GM12878 (cell line): ENCODE measurements at regions not wholly inside any gene's neighbourhood (a gene's known extent, or its start where the extent isn't known, plus 50 kb on each side); places are given as distances from the start of the nearest gene placed in this dataset.

ENCODE experiments used
- ATAC-seq: fragments of 200-7000 bp; cut with Tn5 transposase; 3 replicates; pipeline ENCODE4 v1.9.1; 2020; ENCODE audit warnings: mild to moderate bottlenecking, moderate library complexity
- BruUV-seq: library from RNA; stranded (reverse); fragments of 400-500 nt; replicated peaks from 2 replicates; lab custom pipeline; 2021; lab: Mats Ljungman, UMichigan
- CTCF ChIA-PET: fragments of 300-600 bp; sonication (Branson Sonifier 250); formaldehyde crosslinking; extraction: SDS; loops from one replicate; lab custom pipeline; 2021; ENCODE audit warnings: inconsistent platforms; lab: Yijun Ruan, JAX
- POLR2A ChIA-PET: fragments of 350-600 bp; formaldehyde crosslinking; extraction: SDS; loops from one replicate; lab custom pipeline; 2021; ENCODE audit warnings: inconsistent platforms; lab: Charles Lee
- RAD21 ChIA-PET: fragments of 300-600 bp; sonication (Branson Sonifier 250); formaldehyde crosslinking; loops from one replicate; lab custom pipeline; 2023; ENCODE audit warnings: antibody characterized with exemption; ENCODE audit not compliant: unreplicated experiment; lab: Charles Lee
- SMC1A ChIA-PET: fragments of 300-600 bp; sonication (Branson Sonifier 250); formaldehyde crosslinking; loops from one replicate; lab custom pipeline; 2023; ENCODE audit not compliant: unreplicated experiment, uncharacterized antibody; lab: Charles Lee
- DNase-seq: peaks from one replicate; pipeline ENCODE4 v3.0.0-alpha.2; 2011; ENCODE audit warnings: low read depth, low spot score
- FAIRE-seq: peaks from 3 replicates; lab custom pipeline; 2011; peaks lifted over from hg19 to GRCh38; lab: Jason Lieb, UNC
- H2AFZ ChIP-seq: 2 replicates; pipeline ENCODE4 v1.6.0; 2011; ENCODE audit warnings: low read depth, low read length, control low read depth; ENCODE audit not compliant: control insufficient read depth
- H3K27ac ChIP-seq: 2 replicates; pipeline ENCODE4 v1.5.1; 2011; ENCODE audit warnings: control low read depth; ENCODE audit not compliant: control insufficient read depth, insufficient read depth
- H3K27me3 ChIP-seq, 2 experiments: replicated peaks in 1 of 2; 2 replicates each; pipeline versions ENCODE4 v1.6.0 to v1.6.1; 2011; ENCODE audit warnings: low read length in 1 of 2; ENCODE audit not compliant: control insufficient read depth in 2 of 2, insufficient read depth in 2 of 2
- H3K36me3 ChIP-seq, 2 experiments: 2 replicates each; pipeline ENCODE4 v1.5.1; 2011; ENCODE audit warnings: low read length in 1 of 2; ENCODE audit not compliant: control insufficient read depth in 2 of 2, insufficient read depth in 2 of 2
- H3K4me1 ChIP-seq: 2 replicates; pipeline ENCODE4 v1.6.1; 2011; ENCODE audit warnings: mild to moderate bottlenecking, low read length, moderate library complexity, mixed read lengths; ENCODE audit not compliant: control insufficient read depth, insufficient read depth
- H3K4me2 ChIP-seq: 2 replicates; pipeline ENCODE4 v1.6.0; 2011; ENCODE audit warnings: control low read depth; ENCODE audit not compliant: control insufficient read depth, insufficient read depth
- H3K4me3 ChIP-seq: fragments of 200-600 bp; sonication (generic); 2 replicates; pipeline ENCODE4 v1.5.1; 2016
- H3K79me2 ChIP-seq: 2 replicates; pipeline ENCODE4 v1.6.0; 2011; ENCODE audit warnings: low read length; ENCODE audit not compliant: control insufficient read depth, insufficient read depth
- H3K9ac ChIP-seq: 2 replicates; pipeline ENCODE4 v1.8.0; 2011; ENCODE audit warnings: low read length, control low read depth, mixed read lengths; ENCODE audit not compliant: control insufficient read depth, insufficient read depth
- H3K9me3 ChIP-seq: replicated peaks from 3 replicates; pipeline ENCODE4 v1.5.1; 2011; ENCODE audit warnings: mild to moderate bottlenecking, low read length; ENCODE audit not compliant: control insufficient read depth, insufficient read depth
- H4K20me1 ChIP-seq: 2 replicates; pipeline ENCODE4 v1.6.0; 2011; ENCODE audit not compliant: control insufficient read depth, insufficient read depth
- CBX3 ChIP-seq: fragments of 200-600 bp; sonication (generic); IDR thresholded peaks from 2 replicates; pipeline ENCODE4 v1.6.1; 2016; ENCODE audit warnings: low read depth, borderline replicate concordance
- CUX1 ChIP-seq: IDR thresholded peaks from 2 replicates; pipeline ENCODE4 v1.6.1; 2012; ENCODE audit warnings: improper control_type of control experiment, low read depth, low read length; ENCODE audit not compliant: insufficient replicate concordance
- ESRRA ChIP-seq: IDR thresholded peaks from 2 replicates; pipeline ENCODE4 v1.6.1; 2012; ENCODE audit warnings: mild to moderate bottlenecking, low read length, improper control_type of control experiment
- MEF2A ChIP-seq: IDR thresholded peaks from 2 replicates; pipeline ENCODE4 v1.6.1; 2011; ENCODE audit warnings: low read depth, mild to moderate bottlenecking, low read length, moderate library complexity; ENCODE audit not compliant: insufficient read depth
- NFIC ChIP-seq: IDR thresholded peaks from 2 replicates; pipeline ENCODE4 v1.6.1; 2012; ENCODE audit warnings: low read depth, mild to moderate bottlenecking, inconsistent platforms, low read length, moderate library complexity
- NFYB ChIP-seq: IDR thresholded peaks from 2 replicates; pipeline ENCODE4 v1.6.1; 2011; ENCODE audit warnings: low read depth, mild to moderate bottlenecking, low read length, improper control_type of control experiment, moderate library complexity; ENCODE audit not compliant: insufficient read depth
- PKNOX1 ChIP-seq: fragments of 450-650 bp; IDR thresholded peaks from 2 replicates; pipeline ENCODE4 v1.6.1; 2016; ENCODE audit warnings: mild to moderate bottlenecking
- PRDM15 ChIP-seq: fragments of 450-650 bp; formaldehyde crosslinking; IDR thresholded peaks from 2 replicates; pipeline ENCODE4 v1.4.0; 2020; ENCODE audit warnings: mild to moderate bottlenecking, moderate library complexity
- RCOR1 ChIP-seq: conservative IDR thresholded peaks from 2 replicates; pipeline ENCODE4 v1.6.1; 2012; ENCODE audit warnings: low read depth, low read length, improper control_type of control experiment
- RELB ChIP-seq: fragments of 450-650 bp; IDR thresholded peaks from 2 replicates; pipeline ENCODE4 v1.6.1; 2017; ENCODE audit warnings: low read depth, mild to moderate bottlenecking, moderate library complexity
- SMAD1 ChIP-seq: fragments of 450-650 bp; IDR thresholded peaks from 2 replicates; pipeline ENCODE4 v1.6.1; 2018; ENCODE audit warnings: mild to moderate bottlenecking, low read depth; ENCODE audit not compliant: partially characterized antibody
- SREBF1 ChIP-seq: IDR thresholded peaks from 2 replicates; pipeline ENCODE4 v1.6.1; 2012; ENCODE audit warnings: mild to moderate bottlenecking, low read length
- SRF ChIP-seq, 2 experiments: IDR thresholded peaks; 2 replicates each; pipeline ENCODE4 v1.6.1; 2011; ENCODE audit warnings: low read depth in 2 of 2, low read length in 2 of 2, mild to moderate bottlenecking in 1 of 2, moderate library complexity in 1 of 2
- SUZ12 ChIP-seq: fragments of 200-600 bp; sonication (generic); IDR thresholded peaks from one replicate; pipeline ENCODE4 v1.6.1; 2018; ENCODE audit warnings: antibody characterized with exemption, mild to moderate bottlenecking; ENCODE audit not compliant: unreplicated experiment
- WGBS: methylation state at CpG from one replicate; pipeline ENCODE4 v1.1.6; 2016; ENCODE audit warnings: low lambda C conversion rate; ENCODE audit not compliant: insufficient replicate concordance, insufficient coverage; ENCODE audit errors: missing lambda C conversion rate; 5-methylcytosine and 5-hydroxymethylcytosine counted together
- in situ Hi-C: fragments of 300-500 bp; cut with MboI; formaldehyde crosslinking; loops from 9 replicates; pipeline ENCODE4 v1.14.3; 2018; ENCODE audit warnings: mixed read lengths
- intact Hi-C: fragments of 100-400 bp; cut with micrococcal nuclease; formaldehyde crosslinking; loops from one replicate; pipeline ENCODE4 v1.14.2; 2022; ENCODE audit not compliant: unreplicated experiment

- SMC1A ChIA-PET, result no interaction called here
- in situ Hi-C loops, result no loop called here
- intact Hi-C loops, result no loop called here
- no peak overlapping the region for H3K27ac ChIP-seq
- H3K4me1 ChIP-seq, result no peaks in the 10 kb centered on the region
- H4K20me1 ChIP-seq, result no peaks in the 10 kb centered on the region
- no peaks in the 10 kb centered on the region for H3K9me3 ChIP-seq
- no TSS peak for BruUV-seq
- RAD21 ChIA-PET, result no interaction called here
- no peak overlapping the region for H3K4me2 ChIP-seq
- no peaks in the 10 kb centered on the region for H3K27me3 ChIP-seq
- ATAC-seq (no peak), DNase-seq (no peak), FAIRE-seq (no peak)
- no peaks in the 10 kb centered on the region for H3K36me3 ChIP-seq
- H3K79me2 ChIP-seq, result no peaks in the 10 kb centered on the region
- no peak overlapping the region for H3K9ac ChIP-seq
- 10% methylated on average over 4 of the region's 4 CpGs for WGBS
- H2AFZ ChIP-seq, result no peak overlapping the region
- POLR2A ChIA-PET, result no interaction called here
- H3K4me3 ChIP-seq, result no peak overlapping the region
- CTCF ChIA-PET, result no interaction called here
- TF ChIP-seq MEF2A, result no peak
- TF ChIP-seq SREBF1, result no peak
- TF ChIP-seq CUX1, result no peak
- TF ChIP-seq SMAD1, result no peak
- TF ChIP-seq PRDM15 (CRISPR knock-in tag), result no peak
- no peak for TF ChIP-seq PKNOX1
- TF ChIP-seq SUZ12, result no peak
- no peak for TF ChIP-seq RCOR1
- TF ChIP-seq RELB, result no peak
- TF ChIP-seq NFIC, result no peak
- no peak for TF ChIP-seq SRF (IDR thresholded peaks at IDR 0.05; ENCODE audit: low read depth in 2 of 2, low read length in 2 of 2)
- no peak for TF ChIP-seq NFYB
- no peak for TF ChIP-seq CBX3
- no peak for TF ChIP-seq ESRRA
These were observed 332.1 kb downstream of the FOXG1 start for GRCh38 chr14:29098656-29099055.
